ENCODE measurements at regions not wholly inside any gene's neighbourhood (a gene's known extent, or its start where the extent isn't known, plus 50 kb on each side); places are given as distances from the start of the nearest gene placed in this dataset.
"Not testable (repeated sequence)": the region's sequence is repeated elsewhere in the genome, so short reads cannot be mapped to it uniquely, and the experiment has no call there.

GRCh38 chr19:34871911-34872310, 54.8 kb upstream of the ZNF30 start:
- in situ Hi-C loops (cut with MboI), result not testable (repeated sequence)
- WGBS (ENCODE audit: insufficient coverage, low coverage, missing lambda C conversion rate), result 58% methylated on average over 3 of the region's 3 CpGs

DNA sequence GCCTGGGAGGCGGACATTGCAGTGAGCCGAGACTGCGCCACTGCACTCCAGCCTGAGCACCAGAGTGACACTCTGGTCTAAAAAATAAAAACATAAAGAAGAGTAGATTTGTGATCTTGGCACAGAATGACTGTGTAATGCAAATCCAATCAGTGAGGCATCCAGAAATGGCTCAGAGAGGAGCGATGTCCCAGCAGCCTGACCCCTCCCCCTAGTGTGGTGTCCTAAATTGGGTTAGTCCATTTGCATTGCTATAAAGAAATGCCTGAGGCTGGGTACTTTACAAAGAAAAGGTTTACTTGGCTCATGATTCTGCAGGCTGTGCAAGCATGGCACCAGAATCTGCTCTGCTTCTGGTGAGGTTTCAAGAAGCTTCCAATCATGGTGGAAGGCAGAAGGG, 59.1 kb upstream of the ZNF30 start:
- Histone ChIP-seq H3K9me3 (replicated peaks; ENCODE audit: control insufficient read depth, insufficient read depth, low read depth, low read length) (no peaks in the 10 kb centered on the region), H3K9me1 (ENCODE audit: control insufficient read depth, insufficient read depth, low read length) (no peaks in the 10 kb centered on the region), H3K4me2 (ENCODE audit: insufficient read depth, low read length) (no peak overlapping the region), H3K9ac (ENCODE audit: insufficient read depth in 1 of 2, low read depth in 2 of 2, low read length in 2 of 2) (no peak overlapping the region), H3K4me3 (no peak overlapping the region), H3K27me3 (ENCODE audit: control insufficient read depth in 2 of 2, insufficient read depth in 2 of 2, low read length in 2 of 2) (no peaks in the 10 kb centered on the region), H2AFZ (ENCODE audit: low read depth, low read length) (peak overlapping the region; percentile 72), H3K27ac (ENCODE audit: extremely low read depth, low read depth, low read length) (no peak overlapping the region), H3K36me3 (ENCODE audit: control insufficient read depth, insufficient read depth, low read length) (no peaks in the 10 kb centered on the region), H3K79me2 (ENCODE audit: control insufficient read depth, insufficient read depth, low read length) (no peaks in the 10 kb centered on the region), H4K20me1 (replicated peaks; ENCODE audit: control insufficient read depth, insufficient read depth, low read length) (no peaks in the 10 kb centered on the region), H3K4me1 (replicated peaks in 1 of 2; ENCODE audit: control insufficient read depth in 2 of 2, insufficient read depth in 2 of 2, low read length in 2 of 2) (peaks cover 10 to 12% of the 10 kb centered on the region in 2 experiments; a peak in 3 of 5 replicates)
- intact Hi-C loops (cut with micrococcal nuclease), result no loop called here
- ChIA-PET POLR2A (interaction anchor here (0.6 kb wide), 1 partner anchor 12 kb away, joined by 3 read pairs; no protein-coding TSS in a partner anchor), CTCF (ENCODE audit: low intra/inter-chr PET ratio) (no interaction called here)
- ATAC-seq (peak; percentile 41), FAIRE-seq (no peak), DNase-seq (ENCODE audit: extremely low read depth in 1 of 4, low spot score in 3 of 4) (no peak)
- 89% methylated on average over 4 of the region's 4 CpGs for WGBS (ENCODE audit: insufficient coverage, low coverage, missing lambda C conversion rate)
- peak; percentile 57 for TF ChIP-seq PRDM10 (IDR thresholded peaks at IDR 0.05; ENCODE audit: partially characterized antibody)
- no peak for TF ChIP-seq PPARD (CRISPR knock-in tag; IDR thresholded peaks at IDR 0.05)
- no TSS peak for BruUV-seq (replicated peaks)
- in situ Hi-C loops (cut with MboI), result no loop called here

More at GRCh38 chr19:34871911-34872310, 54.8 kb upstream of the ZNF30 start:
- POLR2A ChIA-PET, result interaction anchor here (0.8 kb wide), 1 partner anchor 187 kb away, joined by 3 read pairs; no protein-coding TSS in a partner anchor
- H3K4me3 ChIP-seq; CTCF ChIA-PET (ENCODE audit: low intra/inter-chr PET ratio); H3K9me1 ChIP-seq (ENCODE audit: control insufficient read depth, insufficient read depth, low read length); H3K27ac ChIP-seq (ENCODE audit: extremely low read depth, low read depth, low read length); H3K36me3 ChIP-seq (ENCODE audit: control insufficient read depth, insufficient read depth, low read length); BruUV-seq (replicated peaks); H3K79me2 ChIP-seq (ENCODE audit: control insufficient read depth, insufficient read depth, low read length); H3K9me3 ChIP-seq (replicated peaks; ENCODE audit: control insufficient read depth, insufficient read depth, low read depth, low read length); H4K20me1 ChIP-seq (replicated peaks; ENCODE audit: control insufficient read depth, insufficient read depth, low read length); H3K4me2 ChIP-seq (ENCODE audit: insufficient read depth, low read length); H3K9ac ChIP-seq (ENCODE audit: insufficient read depth in 1 of 2, low read depth in 2 of 2, low read length in 2 of 2); H2AFZ ChIP-seq (ENCODE audit: low read depth, low read length); DNase-seq (ENCODE audit: extremely low read depth in 1 of 4, low spot score in 3 of 4); intact Hi-C loops (cut with micrococcal nuclease); FAIRE-seq; H3K27me3 ChIP-seq (ENCODE audit: control insufficient read depth in 2 of 2, insufficient read depth in 2 of 2, low read length in 2 of 2); ATAC-seq: not testable (repeated sequence)
- peaks cover 10 to 13% of the 10 kb centered on the region in 2 experiments; a peak in 3 of 5 replicates for H3K4me1 ChIP-seq (replicated peaks in 1 of 2; ENCODE audit: control insufficient read depth in 2 of 2, insufficient read depth in 2 of 2, low read length in 2 of 2)
- TF ChIP-seq ZNF146 (CRISPR knock-in tag; IDR thresholded peaks at IDR 0.05; ENCODE audit: unreplicated experiment), result peak; percentile 52
